ENCODE measurements at regions not wholly inside any gene's neighbourhood (a gene's known extent, or its start where the extent isn't known, plus 50 kb on each side); places are given as distances from the start of the nearest gene placed in this dataset.

DNA sequence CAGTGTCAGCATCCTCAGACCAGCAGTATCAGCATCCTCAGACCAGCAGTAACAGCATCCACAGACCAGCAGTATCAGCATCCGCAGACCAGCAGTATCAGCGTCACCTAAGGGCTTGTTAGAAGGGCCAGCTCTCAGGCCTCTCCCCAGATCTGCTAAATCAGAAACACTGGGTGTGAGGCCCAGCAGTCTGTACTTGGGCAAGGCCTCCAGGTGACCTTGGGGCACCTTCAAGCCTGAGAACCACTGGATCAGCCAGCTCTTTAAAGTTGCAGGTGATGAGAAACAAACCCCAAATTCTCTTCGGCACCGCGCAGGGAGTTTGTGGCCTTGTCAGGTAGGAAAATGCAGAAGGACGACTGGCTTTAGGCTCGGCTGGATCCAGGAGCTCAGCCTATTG lies 290.5 kb upstream of the CDH4 start (continued):
- no peak for TF ChIP-seq BACH2 (CRISPR knock-in tag; IDR thresholded peaks at IDR 0.05; ENCODE audit: borderline replicate concordance)
- TF ChIP-seq ZFP3 (CRISPR knock-in tag; IDR thresholded peaks at IDR 0.05): no peak

- TF ChIP-seq ZNF565 (CRISPR knock-in tag; conservative IDR thresholded peaks at IDR 0.05; ENCODE audit: low read depth): no peak
- no peak for TF ChIP-seq RARB (CRISPR knock-in tag; IDR thresholded peaks at IDR 0.05)
- TF ChIP-seq, protein P1, sequence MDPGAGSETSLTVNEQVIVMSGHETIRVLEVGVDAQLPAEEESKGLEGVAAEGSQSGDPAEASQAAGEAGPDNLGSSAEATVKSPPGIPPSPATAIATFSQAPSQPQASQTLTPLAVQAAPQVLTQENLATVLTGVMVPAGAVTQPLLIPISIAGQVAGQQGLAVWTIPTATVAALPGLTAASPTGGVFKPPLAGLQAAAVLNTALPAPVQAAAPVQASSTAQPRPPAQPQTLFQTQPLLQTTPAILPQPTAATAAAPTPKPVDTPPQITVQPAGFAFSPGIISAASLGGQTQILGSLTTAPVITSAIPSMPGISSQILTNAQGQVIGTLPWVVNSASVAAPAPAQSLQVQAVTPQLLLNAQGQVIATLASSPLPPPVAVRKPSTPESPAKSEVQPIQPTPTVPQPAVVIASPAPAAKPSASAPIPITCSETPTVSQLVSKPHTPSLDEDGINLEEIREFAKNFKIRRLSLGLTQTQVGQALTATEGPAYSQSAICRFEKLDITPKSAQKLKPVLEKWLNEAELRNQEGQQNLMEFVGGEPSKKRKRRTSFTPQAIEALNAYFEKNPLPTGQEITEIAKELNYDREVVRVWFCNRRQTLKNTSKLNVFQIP (CRISPR knock-in tag; IDR thresholded peaks at IDR 0.05; ENCODE audit: borderline replicate concordance, low read depth): no peak
- no peak for TF ChIP-seq ZC3H10 (CRISPR knock-in tag; IDR thresholded peaks at IDR 0.05)
- TF ChIP-seq ESRRG (CRISPR knock-in tag; IDR thresholded peaks at IDR 0.05): no peak
- no peak for TF ChIP-seq TCF4 (CRISPR knock-in tag; IDR thresholded peaks at IDR 0.05; ENCODE audit: borderline replicate concordance)
- TF ChIP-seq, protein P2, sequence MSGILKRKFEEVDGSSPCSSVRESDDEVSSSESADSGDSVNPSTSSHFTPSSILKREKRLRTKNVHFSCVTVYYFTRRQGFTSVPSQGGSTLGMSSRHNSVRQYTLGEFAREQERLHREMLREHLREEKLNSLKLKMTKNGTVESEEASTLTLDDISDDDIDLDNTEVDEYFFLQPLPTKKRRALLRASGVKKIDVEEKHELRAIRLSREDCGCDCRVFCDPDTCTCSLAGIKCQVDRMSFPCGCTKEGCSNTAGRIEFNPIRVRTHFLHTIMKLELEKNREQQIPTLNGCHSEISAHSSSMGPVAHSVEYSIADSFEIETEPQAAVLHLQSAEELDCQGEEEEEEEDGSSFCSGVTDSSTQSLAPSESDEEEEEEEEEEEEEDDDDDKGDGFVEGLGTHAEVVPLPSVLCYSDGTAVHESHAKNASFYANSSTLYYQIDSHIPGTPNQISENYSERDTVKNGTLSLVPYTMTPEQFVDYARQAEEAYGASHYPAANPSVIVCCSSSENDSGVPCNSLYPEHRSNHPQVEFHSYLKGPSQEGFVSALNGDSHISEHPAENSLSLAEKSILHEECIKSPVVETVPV (CRISPR knock-in tag; IDR thresholded peaks at IDR 0.05): no peak
- no peak for TF ChIP-seq CSDC2 (CRISPR knock-in tag; IDR thresholded peaks at IDR 0.05)
- TF ChIP-seq ZNF8 (CRISPR knock-in tag; IDR thresholded peaks at IDR 0.05): no peak
- TF ChIP-seq, protein P3, sequence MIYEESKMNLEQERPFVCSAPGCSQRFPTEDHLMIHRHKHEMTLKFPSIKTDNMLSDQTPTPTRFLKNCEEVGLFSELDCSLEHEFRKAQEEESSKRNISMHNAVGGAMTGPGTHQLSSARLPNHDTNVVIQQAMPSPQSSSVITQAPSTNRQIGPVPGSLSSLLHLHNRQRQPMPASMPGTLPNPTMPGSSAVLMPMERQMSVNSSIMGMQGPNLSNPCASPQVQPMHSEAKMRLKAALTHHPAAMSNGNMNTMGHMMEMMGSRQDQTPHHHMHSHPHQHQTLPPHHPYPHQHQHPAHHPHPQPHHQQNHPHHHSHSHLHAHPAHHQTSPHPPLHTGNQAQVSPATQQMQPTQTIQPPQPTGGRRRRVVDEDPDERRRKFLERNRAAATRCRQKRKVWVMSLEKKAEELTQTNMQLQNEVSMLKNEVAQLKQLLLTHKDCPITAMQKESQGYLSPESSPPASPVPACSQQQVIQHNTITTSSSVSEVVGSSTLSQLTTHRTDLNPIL (CRISPR knock-in tag; IDR thresholded peaks at IDR 0.05; ENCODE audit: low read depth): no peak
- TF ChIP-seq ISL1 (CRISPR knock-in tag; IDR thresholded peaks at IDR 0.05): no peak
- TF ChIP-seq ZFP30 (CRISPR knock-in tag; IDR thresholded peaks at IDR 0.05): no peak
- TF ChIP-seq, protein P4, sequence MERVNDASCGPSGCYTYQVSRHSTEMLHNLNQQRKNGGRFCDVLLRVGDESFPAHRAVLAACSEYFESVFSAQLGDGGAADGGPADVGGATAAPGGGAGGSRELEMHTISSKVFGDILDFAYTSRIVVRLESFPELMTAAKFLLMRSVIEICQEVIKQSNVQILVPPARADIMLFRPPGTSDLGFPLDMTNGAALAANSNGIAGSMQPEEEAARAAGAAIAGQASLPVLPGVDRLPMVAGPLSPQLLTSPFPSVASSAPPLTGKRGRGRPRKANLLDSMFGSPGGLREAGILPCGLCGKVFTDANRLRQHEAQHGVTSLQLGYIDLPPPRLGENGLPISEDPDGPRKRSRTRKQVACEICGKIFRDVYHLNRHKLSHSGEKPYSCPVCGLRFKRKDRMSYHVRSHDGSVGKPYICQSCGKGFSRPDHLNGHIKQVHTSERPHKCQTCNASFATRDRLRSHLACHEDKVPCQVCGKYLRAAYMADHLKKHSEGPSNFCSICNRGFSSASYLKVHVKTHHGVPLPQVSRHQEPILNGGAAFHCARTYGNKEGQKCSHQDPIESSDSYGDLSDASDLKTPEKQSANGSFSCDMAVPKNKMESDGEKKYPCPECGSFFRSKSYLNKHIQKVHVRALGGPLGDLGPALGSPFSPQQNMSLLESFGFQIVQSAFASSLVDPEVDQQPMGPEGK (CRISPR knock-in tag; IDR thresholded peaks at IDR 0.05; ENCODE audit: borderline replicate concordance): no peak
- TF ChIP-seq SNAI2 (CRISPR knock-in tag; IDR thresholded peaks at IDR 0.05): no peak
- TF ChIP-seq ARNTL (CRISPR knock-in tag; IDR thresholded peaks at IDR 0.05; ENCODE audit: borderline replicate concordance, low read depth): no peak
- no peak for TF ChIP-seq BACH2 (CRISPR knock-in tag; IDR thresholded peaks at IDR 0.05; ENCODE audit: borderline replicate concordance)
- TF ChIP-seq PPARA (CRISPR knock-in tag; IDR thresholded peaks at IDR 0.05; ENCODE audit: borderline replicate concordance): no peak
- no peak for ATAC-seq
These were observed 289.6 kb upstream of the CDH4 start for GRCh38 chr20:60962367-60963045.

DNA sequence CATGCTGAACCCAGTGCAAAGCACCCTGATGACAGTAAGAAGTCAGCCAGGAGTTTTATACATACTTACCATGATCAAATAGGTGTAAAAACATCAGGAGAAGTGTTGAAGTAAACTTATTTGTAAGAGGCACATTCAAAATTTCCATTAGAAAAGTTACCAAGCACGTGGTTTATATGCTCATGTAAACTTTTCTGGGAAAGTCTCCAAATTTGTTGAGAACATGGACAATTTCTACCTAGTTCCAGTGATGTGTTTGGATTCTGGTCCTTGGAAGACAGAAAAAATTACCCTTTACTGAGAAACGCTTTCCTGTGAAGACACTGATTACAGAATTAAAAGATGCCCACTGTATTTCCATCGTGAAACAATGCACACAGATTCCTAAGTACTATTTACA lies 288.9 kb upstream of the CDH4 start:
- no peak for ATAC-seq
- no peak for TF ChIP-seq ZNF8 (CRISPR knock-in tag; IDR thresholded peaks at IDR 0.05)
- no peak for TF ChIP-seq ZNF70 (CRISPR knock-in tag; IDR thresholded peaks at IDR 0.05)
- no peak for TF ChIP-seq PPARA (CRISPR knock-in tag; IDR thresholded peaks at IDR 0.05; ENCODE audit: borderline replicate concordance)
- no peak for TF ChIP-seq ARNTL (CRISPR knock-in tag; IDR thresholded peaks at IDR 0.05; ENCODE audit: borderline replicate concordance, low read depth)
- TF ChIP-seq ZNF565 (CRISPR knock-in tag; conservative IDR thresholded peaks at IDR 0.05; ENCODE audit: low read depth): no peak
- TF ChIP-seq, protein P2 (CRISPR knock-in tag; IDR thresholded peaks at IDR 0.05): no peak
- TF ChIP-seq ZFP30 (CRISPR knock-in tag; IDR thresholded peaks at IDR 0.05): no peak
- TF ChIP-seq TOX (CRISPR knock-in tag; IDR thresholded peaks at IDR 0.05; ENCODE audit: borderline replicate concordance): no peak
- TF ChIP-seq, protein P4 (CRISPR knock-in tag; IDR thresholded peaks at IDR 0.05; ENCODE audit: borderline replicate concordance): no peak
- no peak for TF ChIP-seq TCF4 (CRISPR knock-in tag; IDR thresholded peaks at IDR 0.05; ENCODE audit: borderline replicate concordance)
- no peak for TF ChIP-seq ZC3H10 (CRISPR knock-in tag; IDR thresholded peaks at IDR 0.05)
- no peak for TF ChIP-seq GLIS3 (CRISPR knock-in tag; IDR thresholded peaks at IDR 0.05)
- no peak for TF ChIP-seq OSR1 (CRISPR knock-in tag; IDR thresholded peaks at IDR 0.05)
- TF ChIP-seq, protein P5, sequence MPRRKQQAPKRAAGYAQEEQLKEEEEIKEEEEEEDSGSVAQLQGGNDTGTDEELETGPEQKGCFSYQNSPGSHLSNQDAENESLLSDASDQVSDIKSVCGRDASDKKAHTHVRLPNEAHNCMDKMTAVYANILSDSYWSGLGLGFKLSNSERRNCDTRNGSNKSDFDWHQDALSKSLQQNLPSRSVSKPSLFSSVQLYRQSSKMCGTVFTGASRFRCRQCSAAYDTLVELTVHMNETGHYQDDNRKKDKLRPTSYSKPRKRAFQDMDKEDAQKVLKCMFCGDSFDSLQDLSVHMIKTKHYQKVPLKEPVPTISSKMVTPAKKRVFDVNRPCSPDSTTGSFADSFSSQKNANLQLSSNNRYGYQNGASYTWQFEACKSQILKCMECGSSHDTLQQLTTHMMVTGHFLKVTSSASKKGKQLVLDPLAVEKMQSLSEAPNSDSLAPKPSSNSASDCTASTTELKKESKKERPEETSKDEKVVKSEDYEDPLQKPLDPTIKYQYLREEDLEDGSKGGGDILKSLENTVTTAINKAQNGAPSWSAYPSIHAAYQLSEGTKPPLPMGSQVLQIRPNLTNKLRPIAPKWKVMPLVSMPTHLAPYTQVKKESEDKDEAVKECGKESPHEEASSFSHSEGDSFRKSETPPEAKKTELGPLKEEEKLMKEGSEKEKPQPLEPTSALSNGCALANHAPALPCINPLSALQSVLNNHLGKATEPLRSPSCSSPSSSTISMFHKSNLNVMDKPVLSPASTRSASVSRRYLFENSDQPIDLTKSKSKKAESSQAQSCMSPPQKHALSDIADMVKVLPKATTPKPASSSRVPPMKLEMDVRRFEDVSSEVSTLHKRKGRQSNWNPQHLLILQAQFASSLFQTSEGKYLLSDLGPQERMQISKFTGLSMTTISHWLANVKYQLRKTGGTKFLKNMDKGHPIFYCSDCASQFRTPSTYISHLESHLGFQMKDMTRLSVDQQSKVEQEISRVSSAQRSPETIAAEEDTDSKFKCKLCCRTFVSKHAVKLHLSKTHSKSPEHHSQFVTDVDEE (CRISPR knock-in tag; IDR thresholded peaks at IDR 0.05): no peak
- no peak for TF ChIP-seq ESRRG (CRISPR knock-in tag; IDR thresholded peaks at IDR 0.05)
- TF ChIP-seq, protein P3 (CRISPR knock-in tag; IDR thresholded peaks at IDR 0.05; ENCODE audit: low read depth): no peak
- TF ChIP-seq RARB (CRISPR knock-in tag; IDR thresholded peaks at IDR 0.05): no peak
